Panc1 (cell line): ENCODE measurements at regions not wholly inside any gene's neighbourhood (a gene's known extent, or its start where the extent isn't known, plus 50 kb on each side); places are given as distances from the start of the nearest gene placed in this dataset.

Experiments
- ATAC-seq: fragments of 200-7000 bp; cut with Tn5 transposase; 2 replicates; pipeline ENCODE4 v1.9.1; 2020; ENCODE audit warnings: mild to moderate bottlenecking, moderate library complexity
- BruUV-seq: library from RNA; stranded (reverse); fragments of 400-500 nt; replicated peaks from 2 replicates; lab custom pipeline; 2021; lab: Mats Ljungman, UMichigan
- CTCF ChIA-PET: fragments of 300-600 bp; sonication (Branson Sonifier 250); formaldehyde crosslinking; loops from one replicate; lab custom pipeline; 2022; ENCODE audit warnings: antibody characterized with exemption; lab: Charles Lee
- POLR2A ChIA-PET: fragments of 300-600 bp; sonication (Branson Sonifier 250); formaldehyde crosslinking; loops from one replicate; lab custom pipeline; 2022; ENCODE audit warnings: antibody characterized with exemption; lab: Charles Lee
- DNase-seq: peaks from one replicate; pipeline ENCODE4 v3.0.0-alpha.2; 2010; ENCODE audit warnings: low read depth, low spot score
- H3K27ac ChIP-seq: 2 replicates; pipeline ENCODE4 v1.5.1; 2011; ENCODE audit warnings: mild to moderate bottlenecking, low read length, inconsistent platforms
- H3K27me3 ChIP-seq: fragments of 200-500 bp; sonication (Bioruptor generic); 2 replicates; pipeline ENCODE4 v1.6.0; 2014; ENCODE audit warnings: low read length, inconsistent platforms; ENCODE audit not compliant: control insufficient read depth, insufficient read depth
- H3K36me3 ChIP-seq: fragments of 200-500 bp; sonication (Bioruptor generic); 2 replicates; pipeline ENCODE4 v1.5.1; 2014; ENCODE audit warnings: inconsistent platforms, mild to moderate bottlenecking, low read length, moderate library complexity; ENCODE audit not compliant: control insufficient read depth, insufficient read depth
- H3K4me1 ChIP-seq: 2 replicates; pipeline ENCODE4 v1.5.1; 2011; ENCODE audit warnings: inconsistent platforms, mild to moderate bottlenecking, low read length, moderate library complexity; ENCODE audit not compliant: control insufficient read depth, insufficient read depth
- H3K4me3 ChIP-seq, 2 experiments: 2 replicates each; pipeline ENCODE4 v1.5.1; 2011 to 2012; ENCODE audit warnings: low read depth in 2 of 2, low read length in 2 of 2, mild to moderate bottlenecking in 2 of 2, inconsistent platforms in 1 of 2, moderate library complexity in 1 of 2
- H3K9me3 ChIP-seq: fragments of 200-500 bp; sonication (Bioruptor generic); 2 replicates; pipeline ENCODE4 v1.5.1; 2014; ENCODE audit warnings: low read depth, mild to moderate bottlenecking, inconsistent platforms, low read length, moderate library complexity; ENCODE audit not compliant: control insufficient read depth, insufficient read depth
- CTCF ChIP-seq: fragments of 450-650 bp; IDR thresholded peaks from 2 replicates; pipeline ENCODE4 v1.5.1; 2017; ENCODE audit warnings: mild to moderate bottlenecking
- POLR2AphosphoS5 ChIP-seq: IDR thresholded peaks from 2 replicates; pipeline ENCODE4 v1.6.1; 2012; ENCODE audit warnings: mild to moderate bottlenecking, low read depth, low read length, moderate library complexity
- REST ChIP-seq, 2 experiments: IDR thresholded peaks; 2 replicates each; pipeline ENCODE4 v1.6.1; 2011 to 2012; ENCODE audit warnings: low read depth in 2 of 2, control low read depth in 1 of 2, low read length in 1 of 2, mild to moderate bottlenecking in 1 of 2, moderate library complexity in 1 of 2; ENCODE audit not compliant: insufficient read depth in 1 of 2
- SIN3A ChIP-seq: IDR thresholded peaks from 2 replicates; pipeline ENCODE4 v1.6.1; 2012; ENCODE audit warnings: low read depth, mild to moderate bottlenecking, low read length, moderate library complexity, borderline replicate concordance; ENCODE audit not compliant: insufficient read depth
- TCF7L2 ChIP-seq: IDR thresholded peaks from 2 replicates; pipeline ENCODE4 v1.6.1; 2011; ENCODE audit warnings: mild to moderate bottlenecking, low read depth, low read length, inconsistent platforms
- in situ Hi-C: cut with HindIII; loops from 2 replicates; pipeline ENCODE4 v1.10.0; 2016; ENCODE audit warnings: low sequenced_read_pairs, low pct_unique_long_range_greater_than_20kb
- intact Hi-C: fragments of 100-400 bp; cut with micrococcal nuclease; formaldehyde crosslinking; loops from one replicate; pipeline ENCODE4 v1.10.0; 2022; ENCODE audit not compliant: unreplicated experiment

GRCh38 chr9:19903076-19903475 lies 114.2 kb upstream of the SLC24A2 start:
- Histone ChIP-seq H3K27me3 (no peaks in the 10 kb centered on the region), H3K36me3 (no peaks in the 10 kb centered on the region), H3K9me3 (no peaks in the 10 kb centered on the region), H3K4me3 (no peak overlapping the region), H3K27ac (no peak overlapping the region), H3K4me1 (no peaks in the 10 kb centered on the region)
- BruUV-seq, result no TSS peak
- ChIA-PET POLR2A (no interaction called here), CTCF (no interaction called here)
- DNase-seq (no peak), ATAC-seq (no peak)
- TF ChIP-seq CTCF (no peak), REST (IDR thresholded peaks at IDR 0.05; ENCODE audit: insufficient read depth in 1 of 2, low read depth in 2 of 2, low read length in 1 of 2) (no peak), TCF7L2 (no peak), SIN3A (no peak), POLR2AphosphoS5 (no peak)
- in situ Hi-C loops (no loop called here), intact Hi-C loops (no loop called here)

GRCh38 chr9:19901586-19901985 lies 112.7 kb upstream of the SLC24A2 start:
- Histone ChIP-seq H3K27ac (no peak overlapping the region), H3K4me3 (no peak overlapping the region), H3K36me3 (no peaks in the 10 kb centered on the region), H3K27me3 (no peaks in the 10 kb centered on the region), H3K4me1 (no peaks in the 10 kb centered on the region), H3K9me3 (no peaks in the 10 kb centered on the region)
- DNase-seq, result no peak
- intact Hi-C loops (no loop called here), in situ Hi-C loops (no loop called here)
- no peak for ATAC-seq
- ChIA-PET POLR2A (no interaction called here), CTCF (no interaction called here)
- no TSS peak for BruUV-seq
- TF ChIP-seq CTCF, result no peak
- no peak for TF ChIP-seq POLR2AphosphoS5
- no peak for TF ChIP-seq SIN3A
- TF ChIP-seq TCF7L2, result no peak
- no peak for TF ChIP-seq REST (IDR thresholded peaks at IDR 0.05; ENCODE audit: insufficient read depth in 1 of 2, low read depth in 2 of 2, low read length in 1 of 2)
